ENCODE measurements at regions not wholly inside any gene's neighbourhood (a gene's known extent, or its start where the extent isn't known, plus 50 kb on each side); places are given as distances from the start of the nearest gene placed in this dataset.

DNA sequence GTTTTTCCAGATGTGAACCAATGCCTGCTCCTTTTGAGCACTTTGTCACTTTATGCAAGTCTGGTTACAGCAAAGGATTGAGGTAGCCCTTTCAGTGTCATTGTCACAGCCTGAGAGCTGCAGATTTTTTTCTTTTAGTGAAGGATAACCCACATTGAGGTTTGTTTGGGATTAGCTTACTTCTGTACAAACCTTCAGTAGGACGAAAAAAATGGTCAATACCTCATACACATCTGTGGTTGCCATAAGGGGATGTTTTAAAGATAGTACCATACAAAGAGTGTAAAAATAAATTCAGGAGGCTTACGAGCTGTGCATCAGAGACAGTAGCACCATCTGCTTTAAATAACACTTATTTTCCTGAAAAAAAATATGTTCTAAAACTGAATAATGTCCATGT, 566.0 kb downstream of the AJAP1 start:
- H3K79me2 ChIP-seq (ENCODE audit: insufficient read depth, low read length) = no peaks in the 10 kb centered on the region
- no peak overlapping the region for H3K4me2 ChIP-seq (ENCODE audit: low read length)
- RAD21 ChIA-PET (ENCODE audit: low non-redundant PET in 1 of 2, low total read pairs in 2 of 2, uncharacterized antibody in 2 of 2, unreplicated experiment in 2 of 2) = no interaction called here
- TF ChIP-seq JUND (IDR thresholded peaks at IDR 0.05) (no peak), EZH2phosphoT487 (IDR thresholded peaks at IDR 0.05; ENCODE audit: borderline replicate concordance) (no peak), SP1 (IDR thresholded peaks at IDR 0.05; ENCODE audit: low read depth) (no peak), SRF (IDR thresholded peaks at IDR 0.05; ENCODE audit: low read depth) (no peak), ZFX (IDR thresholded peaks at IDR 0.05) (no peak), SIN3A (IDR thresholded peaks at IDR 0.05; ENCODE audit: low read depth) (no peak)
- H3K36me3 ChIP-seq (ENCODE audit: control insufficient read depth in 1 of 2, insufficient read depth in 2 of 2, low read length in 2 of 2) = no peaks in the 10 kb centered on the region
- H2AFZ ChIP-seq (ENCODE audit: low read depth, low read length, poor library complexity, severe bottlenecking) = no peak overlapping the region
- H3K9me3 ChIP-seq (ENCODE audit: control insufficient read depth in 1 of 2, insufficient read depth in 1 of 2, low read depth in 1 of 2, low read length in 2 of 2) = no peaks in the 10 kb centered on the region; a peak in 1 of 4 replicates
- intact Hi-C loops (cut with micrococcal nuclease) = no loop called here
- no peaks in the 10 kb centered on the region for H4K20me1 ChIP-seq (ENCODE audit: insufficient read depth)
- H3K9ac ChIP-seq (ENCODE audit: low read length) = no peak overlapping the region
- no peaks in the 10 kb centered on the region for H3K27me3 ChIP-seq (ENCODE audit: insufficient read depth, low read length)
- no peak for ATAC-seq
- no peak overlapping the region for H3K27ac ChIP-seq (ENCODE audit: low read depth, low read length)
- DNase-seq (ENCODE audit: low read depth, low spot score) = no peak
- H3K4me1 ChIP-seq (ENCODE audit: control insufficient read depth in 1 of 2, insufficient read depth in 2 of 2, low read length in 2 of 2) = no peaks in the 10 kb centered on the region
- CTCF ChIA-PET = no interaction called here
- BruUV-seq (replicated peaks) = no TSS peak
- POLR2A ChIA-PET = no interaction called here
- no peaks in the 10 kb centered on the region for H3K9me2 ChIP-seq (ENCODE audit: insufficient read depth)
- no peak overlapping the region for H3K4me3 ChIP-seq (replicated peaks in 1 of 2; ENCODE audit: low read depth in 1 of 2, low read length in 2 of 2)

DNA sequence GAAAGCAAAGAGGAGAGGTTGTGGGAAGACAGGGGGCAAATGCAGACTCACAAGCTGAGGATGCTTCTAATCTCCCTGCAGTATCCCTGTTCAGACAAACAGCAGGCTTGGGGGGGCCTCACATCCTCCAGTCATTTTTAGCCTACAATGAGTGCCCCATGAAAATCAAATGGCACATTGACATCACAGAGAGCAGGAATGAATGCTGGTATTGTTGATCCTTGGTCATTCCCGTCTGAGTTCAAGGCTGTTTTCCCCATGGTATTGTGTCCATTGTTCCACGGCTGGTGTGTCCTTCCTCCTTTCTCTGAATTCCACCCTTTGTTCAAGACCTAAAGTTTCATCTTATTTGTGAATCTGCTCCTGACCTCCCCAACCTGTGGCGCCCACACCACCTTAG, 545.6 kb downstream of the AJAP1 start:
- peaks cover 0 to 5% of the 10 kb centered on the region in 2 experiments; a peak in 2 of 4 replicates for H3K9me3 ChIP-seq (ENCODE audit: control insufficient read depth in 1 of 2, insufficient read depth in 1 of 2, low read depth in 1 of 2, low read length in 2 of 2)
- RAD21 ChIA-PET (ENCODE audit: low non-redundant PET in 1 of 2, low total read pairs in 2 of 2, uncharacterized antibody in 2 of 2, unreplicated experiment in 2 of 2) = no interaction called here
- no TSS peak for BruUV-seq (replicated peaks)

More for the DNA sequence above, 545.6 kb downstream of the AJAP1 start:
- no peak overlapping the region for H3K27ac ChIP-seq (ENCODE audit: low read depth, low read length)
- no peak overlapping the region for H2AFZ ChIP-seq (ENCODE audit: low read depth, low read length, poor library complexity, severe bottlenecking)
- H3K4me2 ChIP-seq (ENCODE audit: low read length) = no peak overlapping the region
- H3K4me3 ChIP-seq (replicated peaks in 1 of 2; ENCODE audit: low read depth in 1 of 2, low read length in 2 of 2) = no peak overlapping the region
- no peaks in the 10 kb centered on the region for H3K9me2 ChIP-seq (ENCODE audit: insufficient read depth)
- no peaks in the 10 kb centered on the region for H3K4me1 ChIP-seq (ENCODE audit: control insufficient read depth in 1 of 2, insufficient read depth in 2 of 2, low read length in 2 of 2)
- no peak for ATAC-seq
- ChIA-PET CTCF (no interaction called here), POLR2A (no interaction called here)
- no peak for TF ChIP-seq EGR1 (IDR thresholded peaks at IDR 0.05; ENCODE audit: low read depth)
- TF ChIP-seq, protein P1, sequence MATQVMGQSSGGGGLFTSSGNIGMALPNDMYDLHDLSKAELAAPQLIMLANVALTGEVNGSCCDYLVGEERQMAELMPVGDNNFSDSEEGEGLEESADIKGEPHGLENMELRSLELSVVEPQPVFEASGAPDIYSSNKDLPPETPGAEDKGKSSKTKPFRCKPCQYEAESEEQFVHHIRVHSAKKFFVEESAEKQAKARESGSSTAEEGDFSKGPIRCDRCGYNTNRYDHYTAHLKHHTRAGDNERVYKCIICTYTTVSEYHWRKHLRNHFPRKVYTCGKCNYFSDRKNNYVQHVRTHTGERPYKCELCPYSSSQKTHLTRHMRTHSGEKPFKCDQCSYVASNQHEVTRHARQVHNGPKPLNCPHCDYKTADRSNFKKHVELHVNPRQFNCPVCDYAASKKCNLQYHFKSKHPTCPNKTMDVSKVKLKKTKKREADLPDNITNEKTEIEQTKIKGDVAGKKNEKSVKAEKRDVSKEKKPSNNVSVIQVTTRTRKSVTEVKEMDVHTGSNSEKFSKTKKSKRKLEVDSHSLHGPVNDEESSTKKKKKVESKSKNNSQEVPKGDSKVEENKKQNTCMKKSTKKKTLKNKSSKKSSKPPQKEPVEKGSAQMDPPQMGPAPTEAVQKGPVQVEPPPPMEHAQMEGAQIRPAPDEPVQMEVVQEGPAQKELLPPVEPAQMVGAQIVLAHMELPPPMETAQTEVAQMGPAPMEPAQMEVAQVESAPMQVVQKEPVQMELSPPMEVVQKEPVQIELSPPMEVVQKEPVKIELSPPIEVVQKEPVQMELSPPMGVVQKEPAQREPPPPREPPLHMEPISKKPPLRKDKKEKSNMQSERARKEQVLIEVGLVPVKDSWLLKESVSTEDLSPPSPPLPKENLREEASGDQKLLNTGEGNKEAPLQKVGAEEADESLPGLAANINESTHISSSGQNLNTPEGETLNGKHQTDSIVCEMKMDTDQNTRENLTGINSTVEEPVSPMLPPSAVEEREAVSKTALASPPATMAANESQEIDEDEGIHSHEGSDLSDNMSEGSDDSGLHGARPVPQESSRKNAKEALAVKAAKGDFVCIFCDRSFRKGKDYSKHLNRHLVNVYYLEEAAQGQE (IDR thresholded peaks at IDR 0.05; ENCODE audit: low read depth) = no peak
- TF ChIP-seq, protein P2, sequence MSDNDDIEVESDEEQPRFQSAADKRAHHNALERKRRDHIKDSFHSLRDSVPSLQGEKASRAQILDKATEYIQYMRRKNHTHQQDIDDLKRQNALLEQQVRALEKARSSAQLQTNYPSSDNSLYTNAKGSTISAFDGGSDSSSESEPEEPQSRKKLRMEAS (IDR thresholded peaks at IDR 0.05) = no peak
- TF ChIP-seq, protein P3, sequence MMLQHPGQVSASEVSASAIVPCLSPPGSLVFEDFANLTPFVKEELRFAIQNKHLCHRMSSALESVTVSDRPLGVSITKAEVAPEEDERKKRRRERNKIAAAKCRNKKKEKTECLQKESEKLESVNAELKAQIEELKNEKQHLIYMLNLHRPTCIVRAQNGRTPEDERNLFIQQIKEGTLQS (IDR thresholded peaks at IDR 0.05) = no peak
- no peak for TF ChIP-seq SP1 (IDR thresholded peaks at IDR 0.05; ENCODE audit: low read depth)
- no peak for TF ChIP-seq SIN3A (IDR thresholded peaks at IDR 0.05; ENCODE audit: low read depth)
- TF ChIP-seq ZFX (IDR thresholded peaks at IDR 0.05) = no peak
- TF ChIP-seq ELF1 (IDR thresholded peaks at IDR 0.05; ENCODE audit: borderline replicate concordance, low read depth) = no peak
- intact Hi-C loops (cut with micrococcal nuclease) = no loop called here
- H3K79me2 ChIP-seq (ENCODE audit: insufficient read depth, low read length) = no peaks in the 10 kb centered on the region
- no peaks in the 10 kb centered on the region for H4K20me1 ChIP-seq (ENCODE audit: insufficient read depth)
- H3K9ac ChIP-seq (ENCODE audit: low read length) = no peak overlapping the region
- DNase-seq (ENCODE audit: low read depth, low spot score) = no peak
- no peaks in the 10 kb centered on the region for H3K27me3 ChIP-seq (ENCODE audit: insufficient read depth, low read length)
- no peaks in the 10 kb centered on the region for H3K36me3 ChIP-seq (ENCODE audit: control insufficient read depth in 1 of 2, insufficient read depth in 2 of 2, low read length in 2 of 2)

Data from HCT116 (cell line).